ENCODE measurements at regions not wholly inside any gene's neighbourhood (a gene's known extent, or its start where the extent isn't known, plus 50 kb on each side); places are given as distances from the start of the nearest gene placed in this dataset.
"Not testable (repeated sequence)": the region's sequence is repeated elsewhere in the genome, so short reads cannot be mapped to it uniquely, and the experiment has no call there.

GRCh38 chr3:194189243-194189791 is 53.4 kb downstream of the HES1 start:
- H3K36me3 ChIP-seq (replicated peaks; ENCODE audit: insufficient read depth, low read length), result no peaks in the 10 kb centered on the region

GRCh38 chr3:194191850-194192249 is 55.9 kb downstream of the HES1 start:
- not testable (repeated sequence) for H3K9me2 ChIP-seq (replicated peaks; ENCODE audit: insufficient read depth, low read length); DNase-seq; H3K4me3 ChIP-seq (ENCODE audit: low read length); H3K27me3 ChIP-seq (replicated peaks; ENCODE audit: insufficient read depth, low read length); H3K4me1 ChIP-seq (ENCODE audit: low read length); H3K9me3 ChIP-seq (replicated peaks; ENCODE audit: insufficient read depth, low read length); H3K27ac ChIP-seq (ENCODE audit: low read length); H2AFZ ChIP-seq (ENCODE audit: low read length); H3F3A ChIP-seq (ENCODE audit: insufficient read depth, low read length); H4K20me1 ChIP-seq (ENCODE audit: insufficient read depth, low read length); H3K4me2 ChIP-seq (ENCODE audit: low read depth, low read length); H3K9ac ChIP-seq (ENCODE audit: low read length); H3K79me2 ChIP-seq (ENCODE audit: low read length); H3K36me3 ChIP-seq (replicated peaks; ENCODE audit: insufficient read depth, low read length)

More at GRCh38 chr3:194189243-194189791, 53.4 kb downstream of the HES1 start:
- Histone ChIP-seq H3F3A (ENCODE audit: insufficient read depth, low read length) (no peaks in the 10 kb centered on the region), H4K20me1 (ENCODE audit: insufficient read depth, low read length) (no peaks in the 10 kb centered on the region), H3K4me2 (ENCODE audit: low read depth, low read length) (no peak overlapping the region), H3K9me2 (replicated peaks; ENCODE audit: insufficient read depth, low read length) (no peaks in the 10 kb centered on the region), H3K27me3 (replicated peaks; ENCODE audit: insufficient read depth, low read length) (no peaks in the 10 kb centered on the region), H3K9ac (ENCODE audit: low read length) (no peak overlapping the region), H3K4me1 (ENCODE audit: low read length) (no peaks in the 10 kb centered on the region), H2AFZ (ENCODE audit: low read length) (no peak overlapping the region), H3K79me2 (ENCODE audit: low read length) (no peaks in the 10 kb centered on the region), H3K9me3 (replicated peaks; ENCODE audit: insufficient read depth, low read length) (no peaks in the 10 kb centered on the region), H3K27ac (ENCODE audit: low read length) (no peak overlapping the region), H3K4me3 (ENCODE audit: low read length) (no peak overlapping the region)
- TF ChIP-seq EZH2 (optimal IDR thresholded peaks at IDR 0.05; ENCODE audit: low read depth, low read length) (no peak), CTCF (IDR thresholded peaks at IDR 0.05; ENCODE audit: low read length) (no peak), EZH2phosphoT487 (IDR thresholded peaks at IDR 0.05; ENCODE audit: low read length) (no peak)
- DNase-seq, result no peak

- no peak overlapping the region for H3K4me2 ChIP-seq (ENCODE audit: low read depth, low read length)
- no peaks in the 10 kb centered on the region for H3K9me2 ChIP-seq (replicated peaks; ENCODE audit: insufficient read depth, low read length)
- peaks cover 6% of the 10 kb centered on the region for H3K4me1 ChIP-seq (ENCODE audit: low read length)
- TF ChIP-seq CTCF (IDR thresholded peaks at IDR 0.05; ENCODE audit: low read length) (no peak), EZH2phosphoT487 (IDR thresholded peaks at IDR 0.05; ENCODE audit: low read length) (no peak), EZH2 (optimal IDR thresholded peaks at IDR 0.05; ENCODE audit: low read depth, low read length) (no peak)
- no peak overlapping the region for H3K27ac ChIP-seq (ENCODE audit: low read length)
- no peaks in the 10 kb centered on the region for H3K36me3 ChIP-seq (replicated peaks; ENCODE audit: insufficient read depth, low read length)
- H3K9ac ChIP-seq (ENCODE audit: low read length), result no peak overlapping the region
- no peaks in the 10 kb centered on the region for H3K79me2 ChIP-seq (ENCODE audit: low read length)
- H3K9me3 ChIP-seq (replicated peaks; ENCODE audit: insufficient read depth, low read length), result no peaks in the 10 kb centered on the region
- no peaks in the 10 kb centered on the region for H3F3A ChIP-seq (ENCODE audit: insufficient read depth, low read length)
- H3K4me3 ChIP-seq (ENCODE audit: low read length), result no peak overlapping the region
- H4K20me1 ChIP-seq (ENCODE audit: insufficient read depth, low read length), result no peaks in the 10 kb centered on the region
- no peak overlapping the region for H2AFZ ChIP-seq (ENCODE audit: low read length)
- no peak for DNase-seq
- H3K27me3 ChIP-seq (replicated peaks; ENCODE audit: insufficient read depth, low read length), result no peaks in the 10 kb centered on the region
Measured at GRCh38 chr3:194194051-194194756, 58.3 kb downstream of the HES1 start.

- Histone ChIP-seq H3K4me1 (ENCODE audit: low read length) (peaks cover 12% of the 10 kb centered on the region), H3K27ac (ENCODE audit: low read length) (no peak overlapping the region), H2AFZ (ENCODE audit: low read length) (no peak overlapping the region), H3K9me2 (replicated peaks; ENCODE audit: insufficient read depth, low read length) (no peaks in the 10 kb centered on the region), H3K9me3 (replicated peaks; ENCODE audit: insufficient read depth, low read length) (no peaks in the 10 kb centered on the region), H3F3A (ENCODE audit: insufficient read depth, low read length) (no peaks in the 10 kb centered on the region), H3K27me3 (replicated peaks; ENCODE audit: insufficient read depth, low read length) (no peaks in the 10 kb centered on the region), H3K36me3 (replicated peaks; ENCODE audit: insufficient read depth, low read length) (no peaks in the 10 kb centered on the region), H3K9ac (ENCODE audit: low read length) (no peak overlapping the region), H4K20me1 (ENCODE audit: insufficient read depth, low read length) (no peaks in the 10 kb centered on the region), H3K79me2 (ENCODE audit: low read length) (no peaks in the 10 kb centered on the region), H3K4me2 (ENCODE audit: low read depth, low read length) (no peak overlapping the region), H3K4me3 (ENCODE audit: low read length) (no peak overlapping the region)
- no peak for DNase-seq
- TF ChIP-seq CTCF (IDR thresholded peaks at IDR 0.05; ENCODE audit: low read length), result no peak
- no peak for TF ChIP-seq EZH2 (optimal IDR thresholded peaks at IDR 0.05; ENCODE audit: low read depth, low read length)
- no peak for TF ChIP-seq EZH2phosphoT487 (IDR thresholded peaks at IDR 0.05; ENCODE audit: low read length)
Measured at GRCh38 chr3:194194757-194195085, 58.8 kb downstream of the HES1 start.
